ENCODE measurements at regions not wholly inside any gene's neighbourhood (a gene's known extent, or its start where the extent isn't known, plus 50 kb on each side); places are given as distances from the start of the nearest gene placed in this dataset.

DNA sequence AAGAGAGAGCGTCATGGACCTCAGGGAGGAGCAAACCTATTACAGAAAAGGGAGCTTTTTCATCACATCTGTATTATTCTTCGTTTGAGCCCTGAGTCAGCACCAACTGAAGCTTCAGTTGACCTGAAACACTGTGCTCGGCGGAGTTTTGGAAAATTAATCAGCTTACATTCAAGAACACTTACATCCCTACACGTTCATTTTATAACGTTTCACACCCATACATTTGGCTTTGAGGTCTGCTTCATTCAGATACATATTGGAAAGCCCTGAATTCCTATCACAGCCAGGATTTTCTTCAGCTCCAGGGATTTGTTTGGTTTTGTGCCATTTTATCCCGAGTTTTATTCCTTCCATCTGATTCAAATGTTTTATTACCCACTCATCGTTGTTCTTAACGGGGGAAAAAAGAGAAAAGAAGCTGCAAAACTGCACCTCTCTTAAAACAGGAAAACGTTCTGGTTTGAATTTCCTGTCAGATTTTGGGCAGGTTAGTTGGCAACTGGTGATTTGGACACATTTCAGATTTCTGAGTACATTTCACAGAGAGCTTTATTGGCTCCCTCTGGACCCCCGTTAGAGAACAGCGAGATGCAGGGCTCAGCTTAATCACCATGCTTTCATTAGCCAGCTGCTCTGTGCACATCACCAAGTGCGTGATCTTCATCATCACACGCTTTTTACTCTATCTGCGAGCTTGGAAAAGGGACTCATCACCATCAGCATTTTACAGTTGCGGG lies 88.8 kb downstream of the CDC42EP3 start:
- H3K27ac ChIP-seq = peak overlapping the region in 1 of 12 donors; percentile 59
- intact Hi-C loops (cut with DNase I) = no loop called here

DNA sequence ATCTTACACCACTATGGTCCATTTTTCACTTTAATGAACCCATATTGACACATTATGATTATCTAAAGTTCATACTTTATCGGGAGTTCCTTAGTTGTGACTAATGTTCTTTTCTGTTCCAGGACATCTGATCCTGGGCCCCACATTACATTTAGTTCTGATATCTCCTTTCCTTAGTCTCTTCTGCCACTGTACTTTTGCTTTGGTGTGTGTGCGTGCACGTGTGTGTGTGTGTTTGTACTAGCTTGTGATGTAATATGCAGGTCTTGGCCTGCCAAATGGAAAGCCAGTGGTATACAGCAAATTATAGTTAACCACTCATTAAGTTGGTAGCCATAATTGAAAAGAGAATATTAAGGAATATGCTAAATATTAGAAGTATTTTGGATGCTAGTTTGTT lies 88.0 kb downstream of the CDC42EP3 start:
- TF ChIP-seq, protein P1, sequence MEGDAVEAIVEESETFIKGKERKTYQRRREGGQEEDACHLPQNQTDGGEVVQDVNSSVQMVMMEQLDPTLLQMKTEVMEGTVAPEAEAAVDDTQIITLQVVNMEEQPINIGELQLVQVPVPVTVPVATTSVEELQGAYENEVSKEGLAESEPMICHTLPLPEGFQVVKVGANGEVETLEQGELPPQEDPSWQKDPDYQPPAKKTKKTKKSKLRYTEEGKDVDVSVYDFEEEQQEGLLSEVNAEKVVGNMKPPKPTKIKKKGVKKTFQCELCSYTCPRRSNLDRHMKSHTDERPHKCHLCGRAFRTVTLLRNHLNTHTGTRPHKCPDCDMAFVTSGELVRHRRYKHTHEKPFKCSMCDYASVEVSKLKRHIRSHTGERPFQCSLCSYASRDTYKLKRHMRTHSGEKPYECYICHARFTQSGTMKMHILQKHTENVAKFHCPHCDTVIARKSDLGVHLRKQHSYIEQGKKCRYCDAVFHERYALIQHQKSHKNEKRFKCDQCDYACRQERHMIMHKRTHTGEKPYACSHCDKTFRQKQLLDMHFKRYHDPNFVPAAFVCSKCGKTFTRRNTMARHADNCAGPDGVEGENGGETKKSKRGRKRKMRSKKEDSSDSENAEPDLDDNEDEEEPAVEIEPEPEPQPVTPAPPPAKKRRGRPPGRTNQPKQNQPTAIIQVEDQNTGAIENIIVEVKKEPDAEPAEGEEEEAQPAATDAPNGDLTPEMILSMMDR (IDR thresholded peaks at IDR 0.05) = no peak
- no peak for TF ChIP-seq POLR2A (IDR thresholded peaks at IDR 0.05)
- H3K4me3 ChIP-seq = no peak overlapping the region
- DNase-seq (no peak), ATAC-seq (no peak)
- peaks cover 0 to 8% (median 0%) of the 10 kb centered on the region in 12 donors for H3K9me3 ChIP-seq
- intact Hi-C loops (cut with DNase I) = no loop called here
- no peaks in the 10 kb centered on the region for H3K36me3 ChIP-seq
- WGBS, 4 donors = 77 to 86% (median 85%) methylated on average over 3 of the region's 3 CpGs
- H3K27ac ChIP-seq = peak overlapping the region in 1 of 12 donors; percentile 59
- H3K27me3 ChIP-seq = no peaks in the 10 kb centered on the region
- peaks cover 0 to 62% (median 30%) of the 10 kb centered on the region in 12 donors for H3K4me1 ChIP-seq

More for the DNA sequence above, 88.8 kb downstream of the CDC42EP3 start:
- no peak for DNase-seq
- H3K4me1 ChIP-seq = peaks cover 0 to 55% (median 30%) of the 10 kb centered on the region in 12 donors
- TF ChIP-seq POLR2A (IDR thresholded peaks at IDR 0.05) = no peak
- TF ChIP-seq, protein P1 (IDR thresholded peaks at IDR 0.05) = no peak
- H3K27me3 ChIP-seq = no peaks in the 10 kb centered on the region
- no peak for ATAC-seq
- H3K36me3 ChIP-seq = no peaks in the 10 kb centered on the region
- WGBS, 4 donors = 62 to 71% (median 69%) methylated on average over 16 of the region's 16 CpGs
- H3K9me3 ChIP-seq = peaks cover 0 to 8% (median 0%) of the 10 kb centered on the region in 12 donors
- peak overlapping the region in 1 of 12 donors; percentile 7 for H3K4me3 ChIP-seq

DNA sequence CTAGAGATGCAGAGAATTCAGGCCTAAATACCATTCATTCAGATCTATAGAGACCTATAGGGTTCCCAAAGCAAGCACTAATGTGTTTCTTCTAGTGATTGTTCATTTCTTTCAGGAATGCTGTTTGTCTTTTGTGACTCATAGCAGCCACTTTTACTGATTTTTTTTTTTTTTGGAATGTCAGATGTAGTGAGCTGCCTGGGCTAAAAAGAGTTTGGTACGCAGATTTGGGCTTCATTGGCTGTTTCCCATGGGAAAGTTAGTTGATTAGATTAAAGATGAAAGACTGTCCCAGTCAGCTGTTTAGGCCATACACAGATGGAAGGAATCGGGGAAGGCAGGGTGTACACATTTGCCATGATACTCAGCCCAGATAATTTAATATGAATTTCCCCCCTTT lies 87.6 kb downstream of the CDC42EP3 start:
- H3K9me3 ChIP-seq = peaks cover 0 to 8% (median 0%) of the 10 kb centered on the region in 12 donors
- H3K27me3 ChIP-seq = no peaks in the 10 kb centered on the region
- 69 to 90% (median 78%) methylated on average over 2 of the region's 2 CpGs for WGBS, 4 donors
- ATAC-seq (no peak), DNase-seq (no peak)
- peak overlapping the region in 1 of 12 donors; percentile 59 for H3K27ac ChIP-seq
- H3K4me3 ChIP-seq = no peak overlapping the region
- peaks cover 0 to 67% (median 30%) of the 10 kb centered on the region in 12 donors for H3K4me1 ChIP-seq
- H3K36me3 ChIP-seq = no peaks in the 10 kb centered on the region
- intact Hi-C loops (cut with DNase I) = no loop called here
- TF ChIP-seq, protein P1 (IDR thresholded peaks at IDR 0.05) = no peak

DNA sequence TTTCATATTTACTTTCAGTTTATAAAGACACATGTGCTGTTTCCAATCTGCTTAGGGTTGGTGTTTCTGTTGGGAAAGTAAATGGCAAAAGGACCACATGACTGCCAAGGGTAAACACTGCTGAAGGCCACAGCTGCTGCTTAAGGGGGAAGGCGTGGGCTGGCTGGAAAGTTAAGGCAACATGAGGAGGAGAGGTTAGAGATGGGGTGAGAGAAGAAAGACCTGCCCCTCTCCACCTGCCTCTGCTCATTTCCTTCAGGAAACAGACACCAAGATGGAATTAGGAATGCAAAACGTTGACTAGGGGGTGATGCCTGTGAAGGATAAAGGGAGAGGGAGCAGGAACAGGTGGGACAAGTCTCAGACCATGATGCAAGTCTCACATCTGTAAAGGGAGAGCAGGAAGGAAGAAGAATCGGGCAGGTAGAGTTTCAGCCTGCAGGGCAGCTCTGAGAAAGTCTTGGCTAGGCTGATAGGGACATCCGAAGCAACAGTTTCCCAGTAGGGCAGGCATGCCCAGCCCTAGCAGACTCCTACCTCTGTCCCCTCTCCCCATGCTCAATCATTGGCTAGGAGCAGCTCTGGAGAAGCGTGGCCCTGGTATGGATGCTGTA lies 86.0 kb downstream of the CDC42EP3 start:
- peak in 3 of 4 donors; percentile 15 to 52 (median 47) for ATAC-seq
- H3K9me3 ChIP-seq = no peaks in the 10 kb centered on the region
- peaks cover 0 to 75% (median 34%) of the 10 kb centered on the region in 12 donors for H3K4me1 ChIP-seq
- 71 to 74% (median 73%) methylated on average over 5 of the region's 5 CpGs for WGBS, 4 donors
- H3K4me3 ChIP-seq = no peak overlapping the region
- intact Hi-C loops (cut with DNase I) = no loop called here
- no peaks in the 10 kb centered on the region for H3K27me3 ChIP-seq
- peak overlapping the region in 1 of 12 donors; percentile 69 for H3K27ac ChIP-seq
- no peaks in the 10 kb centered on the region for H3K36me3 ChIP-seq
- DNase-seq = no peak
- TF ChIP-seq, protein P1 (IDR thresholded peaks at IDR 0.05) = no peak
- TF ChIP-seq POLR2A (IDR thresholded peaks at IDR 0.05) = no peak
